ENCODE measurements at regions not wholly inside any gene's neighbourhood (a gene's known extent, or its start where the extent isn't known, plus 50 kb on each side); places are given as distances from the start of the nearest gene placed in this dataset.

- Histone ChIP-seq H3K4me3 (ENCODE audit: insufficient read depth, low read depth, low read length) (no peak overlapping the region), H3K27me3 (ENCODE audit: control insufficient read depth, insufficient read depth, low read length, poor library complexity, severe bottlenecking) (no peaks in the 10 kb centered on the region), H3K27ac (ENCODE audit: insufficient read depth, low read depth, low read length, poor library complexity, severe bottlenecking) (no peak overlapping the region), H3K36me3 (ENCODE audit: control insufficient read depth, insufficient read depth, low read length) (no peaks in the 10 kb centered on the region), H3K4me1 (ENCODE audit: control insufficient read depth, insufficient read depth, low read length) (no peaks in the 10 kb centered on the region), H3K9me3 (ENCODE audit: control insufficient read depth, low read length) (no peaks in the 10 kb centered on the region)
These were observed 62.6 kb downstream of the MIS18A start for GRCh38 chr21:32216293-32216692.

GRCh38 chr21:32215306-32215685 is 63.6 kb downstream of the MIS18A start:
- H3K27me3 ChIP-seq (ENCODE audit: control insufficient read depth, insufficient read depth, low read length, poor library complexity, severe bottlenecking), result no peaks in the 10 kb centered on the region
- H3K4me1 ChIP-seq (ENCODE audit: control insufficient read depth, insufficient read depth, low read length), result no peaks in the 10 kb centered on the region
- no peak overlapping the region for H3K4me3 ChIP-seq (ENCODE audit: insufficient read depth, low read depth, low read length)
- 86 to 88% methylated on average over 5 of the region's 5 CpGs for WGBS, 2 experiments
- H3K27ac ChIP-seq (ENCODE audit: insufficient read depth, low read depth, low read length, poor library complexity, severe bottlenecking), result no peak overlapping the region
- H3K9me3 ChIP-seq (ENCODE audit: control insufficient read depth, low read length), result no peaks in the 10 kb centered on the region
- H3K36me3 ChIP-seq (ENCODE audit: control insufficient read depth, insufficient read depth, low read length), result no peaks in the 10 kb centered on the region

GRCh38 chr21:32214654-32215305 is 64.1 kb downstream of the MIS18A start:
- H3K4me3 ChIP-seq (ENCODE audit: insufficient read depth, low read depth, low read length), result no peak overlapping the region
- 79 to 85% methylated on average over 5 of the region's 5 CpGs for WGBS, 2 experiments
- no peaks in the 10 kb centered on the region for H3K4me1 ChIP-seq (ENCODE audit: control insufficient read depth, insufficient read depth, low read length)
- H3K36me3 ChIP-seq (ENCODE audit: control insufficient read depth, insufficient read depth, low read length), result no peaks in the 10 kb centered on the region
- no peaks in the 10 kb centered on the region for H3K9me3 ChIP-seq (ENCODE audit: control insufficient read depth, low read length)
- no peaks in the 10 kb centered on the region for H3K27me3 ChIP-seq (ENCODE audit: control insufficient read depth, insufficient read depth, low read length, poor library complexity, severe bottlenecking)
- no peak overlapping the region for H3K27ac ChIP-seq (ENCODE audit: insufficient read depth, low read depth, low read length, poor library complexity, severe bottlenecking)

GRCh38 chr21:32212116-32212515 is 66.7 kb downstream of the MIS18A start:
- no peaks in the 10 kb centered on the region for H3K27me3 ChIP-seq (ENCODE audit: control insufficient read depth, insufficient read depth, low read length, poor library complexity, severe bottlenecking)
- H3K4me3 ChIP-seq (ENCODE audit: insufficient read depth, low read depth, low read length), result no peak overlapping the region
- WGBS, 2 experiments, result 88 to 95% methylated on average over 4 of the region's 4 CpGs
- H3K36me3 ChIP-seq (ENCODE audit: control insufficient read depth, insufficient read depth, low read length), result no peaks in the 10 kb centered on the region
- H3K27ac ChIP-seq (ENCODE audit: insufficient read depth, low read depth, low read length, poor library complexity, severe bottlenecking), result no peak overlapping the region
- no peaks in the 10 kb centered on the region for H3K9me3 ChIP-seq (ENCODE audit: control insufficient read depth, low read length)
- no peaks in the 10 kb centered on the region for H3K4me1 ChIP-seq (ENCODE audit: control insufficient read depth, insufficient read depth, low read length)

- WGBS, 2 experiments, result 95% methylated on average over 3 of the region's 3 CpGs
These were observed 67.5 kb downstream of the MIS18A start for GRCh38 chr21:32211306-32211705.

GRCh38 chr21:32209580-32209979 is 69.3 kb downstream of the MIS18A start:
- no peaks in the 10 kb centered on the region for H3K4me1 ChIP-seq (ENCODE audit: control insufficient read depth, insufficient read depth, low read length)
- H3K27me3 ChIP-seq (ENCODE audit: control insufficient read depth, insufficient read depth, low read length, poor library complexity, severe bottlenecking), result no peaks in the 10 kb centered on the region
- H3K4me3 ChIP-seq (ENCODE audit: insufficient read depth, low read depth, low read length), result no peak overlapping the region
- H3K9me3 ChIP-seq (ENCODE audit: control insufficient read depth, low read length), result no peaks in the 10 kb centered on the region
- H3K27ac ChIP-seq (ENCODE audit: insufficient read depth, low read depth, low read length, poor library complexity, severe bottlenecking), result no peak overlapping the region
- H3K36me3 ChIP-seq (ENCODE audit: control insufficient read depth, insufficient read depth, low read length), result no peaks in the 10 kb centered on the region
- 90 to 91% methylated on average over 4 of the region's 4 CpGs for WGBS, 2 experiments

More at GRCh38 chr21:32211306-32211705, 67.5 kb downstream of the MIS18A start:
- no peaks in the 10 kb centered on the region for H3K36me3 ChIP-seq (ENCODE audit: control insufficient read depth, insufficient read depth, low read length)
- no peak overlapping the region for H3K27ac ChIP-seq (ENCODE audit: insufficient read depth, low read depth, low read length, poor library complexity, severe bottlenecking)
- H3K4me1 ChIP-seq (ENCODE audit: control insufficient read depth, insufficient read depth, low read length), result no peaks in the 10 kb centered on the region
- no peaks in the 10 kb centered on the region for H3K9me3 ChIP-seq (ENCODE audit: control insufficient read depth, low read length)
- no peak overlapping the region for H3K4me3 ChIP-seq (ENCODE audit: insufficient read depth, low read depth, low read length)
- H3K27me3 ChIP-seq (ENCODE audit: control insufficient read depth, insufficient read depth, low read length, poor library complexity, severe bottlenecking), result no peaks in the 10 kb centered on the region

- 73 to 77% methylated on average over 2 of the region's 2 CpGs for WGBS, 2 experiments
- H3K4me1 ChIP-seq (ENCODE audit: control insufficient read depth, insufficient read depth, low read length), result no peaks in the 10 kb centered on the region
- H3K27ac ChIP-seq (ENCODE audit: insufficient read depth, low read depth, low read length, poor library complexity, severe bottlenecking), result no peak overlapping the region
- H3K9me3 ChIP-seq (ENCODE audit: control insufficient read depth, low read length), result no peaks in the 10 kb centered on the region
- no peaks in the 10 kb centered on the region for H3K36me3 ChIP-seq (ENCODE audit: control insufficient read depth, insufficient read depth, low read length)
- H3K27me3 ChIP-seq (ENCODE audit: control insufficient read depth, insufficient read depth, low read length, poor library complexity, severe bottlenecking), result no peaks in the 10 kb centered on the region
- no peak overlapping the region for H3K4me3 ChIP-seq (ENCODE audit: insufficient read depth, low read depth, low read length)
These were observed 71.5 kb downstream of the MIS18A start for GRCh38 chr21:32207406-32207716.

- no peaks in the 10 kb centered on the region for H3K9me3 ChIP-seq (ENCODE audit: control insufficient read depth, low read length)
- 93 to 94% methylated on average over 15 to 16 of the region's 16 CpGs for WGBS, 2 experiments
- H3K27ac ChIP-seq (ENCODE audit: insufficient read depth, low read depth, low read length, poor library complexity, severe bottlenecking), result no peak overlapping the region
- H3K4me3 ChIP-seq (ENCODE audit: insufficient read depth, low read depth, low read length), result no peak overlapping the region
- H3K4me1 ChIP-seq (ENCODE audit: control insufficient read depth, insufficient read depth, low read length), result no peaks in the 10 kb centered on the region
- no peaks in the 10 kb centered on the region for H3K36me3 ChIP-seq (ENCODE audit: control insufficient read depth, insufficient read depth, low read length)
- H3K27me3 ChIP-seq (ENCODE audit: control insufficient read depth, insufficient read depth, low read length, poor library complexity, severe bottlenecking), result no peaks in the 10 kb centered on the region
These were observed 72.0 kb downstream of the MIS18A start for GRCh38 chr21:32206631-32207405.

GRCh38 chr21:32203877-32204480 is 74.9 kb downstream of the MIS18A start:
- H3K9me3 ChIP-seq (ENCODE audit: control insufficient read depth, low read length), result no peaks in the 10 kb centered on the region
- H3K27ac ChIP-seq (ENCODE audit: insufficient read depth, low read depth, low read length, poor library complexity, severe bottlenecking), result no peak overlapping the region
- H3K4me3 ChIP-seq (ENCODE audit: insufficient read depth, low read depth, low read length), result no peak overlapping the region
- no peaks in the 10 kb centered on the region for H3K36me3 ChIP-seq (ENCODE audit: control insufficient read depth, insufficient read depth, low read length)
- WGBS, 2 experiments, result 89 to 90% methylated on average over 6 of the region's 6 CpGs
- no peaks in the 10 kb centered on the region for H3K27me3 ChIP-seq (ENCODE audit: control insufficient read depth, insufficient read depth, low read length, poor library complexity, severe bottlenecking)
- no peaks in the 10 kb centered on the region for H3K4me1 ChIP-seq (ENCODE audit: control insufficient read depth, insufficient read depth, low read length)

- 93% methylated on average over 5 of the region's 5 CpGs for WGBS, 2 experiments
- Histone ChIP-seq H3K27me3 (ENCODE audit: control insufficient read depth, insufficient read depth, low read length, poor library complexity, severe bottlenecking) (no peaks in the 10 kb centered on the region), H3K27ac (ENCODE audit: insufficient read depth, low read depth, low read length, poor library complexity, severe bottlenecking) (no peak overlapping the region), H3K4me3 (ENCODE audit: insufficient read depth, low read depth, low read length) (no peak overlapping the region), H3K9me3 (ENCODE audit: control insufficient read depth, low read length) (no peaks in the 10 kb centered on the region), H3K36me3 (ENCODE audit: control insufficient read depth, insufficient read depth, low read length) (no peaks in the 10 kb centered on the region), H3K4me1 (ENCODE audit: control insufficient read depth, insufficient read depth, low read length) (no peaks in the 10 kb centered on the region)
These were observed 78.8 kb downstream of the MIS18A start for GRCh38 chr21:32200029-32200428.

Data from ectodermal cell (in vitro differentiated cells).